ENCODE measurements at regions not wholly inside any gene's neighbourhood (a gene's known extent, or its start where the extent isn't known, plus 50 kb on each side); places are given as distances from the start of the nearest gene placed in this dataset.
"Not testable (repeated sequence)": the region's sequence is repeated elsewhere in the genome, so short reads cannot be mapped to it uniquely, and the experiment has no call there.

DNA sequence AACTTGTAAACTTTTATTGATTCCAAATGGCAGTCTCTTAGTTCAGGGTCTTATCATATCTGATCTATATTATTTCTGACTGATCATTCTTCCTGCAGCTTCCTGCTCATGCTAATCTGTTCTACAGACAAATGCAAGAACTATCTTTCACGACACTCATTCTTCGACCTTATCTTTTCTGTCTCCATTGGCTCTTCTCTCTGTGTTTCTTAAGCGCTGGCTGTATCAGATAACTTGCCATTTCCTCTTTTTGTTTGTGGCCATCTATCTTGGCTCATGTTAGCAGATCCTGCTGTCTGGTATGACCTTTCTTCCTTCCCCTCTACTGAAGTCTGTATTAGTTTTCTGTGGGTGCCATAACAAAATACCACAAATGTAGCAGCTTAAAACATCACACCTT is 230.5 kb upstream of the PUDP start:
- no peak for DNase-seq

- DNase-seq: no peak
These were observed 225.0 kb upstream of the PUDP start for GRCh38 chrX:7372825-7373525.

DNA sequence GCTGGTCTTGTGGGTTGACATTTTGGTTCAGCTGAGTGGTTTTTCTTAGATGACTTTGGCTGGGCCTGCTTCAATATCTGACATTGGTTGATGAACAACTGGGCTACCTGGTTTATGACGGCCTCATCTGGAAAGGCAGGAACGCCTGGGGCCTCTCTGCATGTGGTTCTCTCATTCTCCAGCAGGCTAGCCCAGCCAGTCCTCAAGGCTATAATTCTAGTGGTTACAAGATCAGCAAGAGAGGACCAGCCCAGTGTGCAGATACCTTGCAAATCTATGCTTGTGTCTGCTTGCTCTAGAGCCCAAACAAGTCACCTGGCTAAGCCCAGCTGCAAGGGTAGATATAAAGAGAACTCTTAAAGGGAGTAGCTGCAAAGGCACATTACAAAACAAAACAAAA is 214.2 kb upstream of the PUDP start:
- no peak for DNase-seq

- no peak for DNase-seq
These were observed 204.0 kb upstream of the PUDP start for GRCh38 chrX:7351926-7352325.

DNA sequence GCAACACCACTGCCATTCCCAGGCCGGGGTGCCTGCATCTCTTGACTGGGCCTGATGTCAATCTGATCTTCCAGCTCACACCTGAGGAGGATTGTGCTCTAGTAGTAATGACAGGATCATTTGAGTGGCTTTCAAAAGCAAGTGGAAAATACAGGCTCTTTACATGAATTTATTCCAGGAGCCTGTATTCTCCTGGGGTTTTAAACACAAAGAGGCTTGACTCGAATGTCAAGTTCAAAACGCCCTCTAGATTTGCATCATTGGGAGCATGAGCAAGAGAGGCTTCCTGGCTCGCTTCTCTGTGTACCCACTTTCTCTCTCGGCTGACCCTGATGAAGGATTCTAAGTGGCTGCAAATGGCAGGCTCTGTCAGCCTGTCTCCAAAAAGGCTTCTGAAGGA is 199.5 kb upstream of the PUDP start:
- DNase-seq: no peak

GRCh38 chrX:7346021-7346420 is 198.1 kb upstream of the PUDP start:
- DNase-seq: no peak

DNA sequence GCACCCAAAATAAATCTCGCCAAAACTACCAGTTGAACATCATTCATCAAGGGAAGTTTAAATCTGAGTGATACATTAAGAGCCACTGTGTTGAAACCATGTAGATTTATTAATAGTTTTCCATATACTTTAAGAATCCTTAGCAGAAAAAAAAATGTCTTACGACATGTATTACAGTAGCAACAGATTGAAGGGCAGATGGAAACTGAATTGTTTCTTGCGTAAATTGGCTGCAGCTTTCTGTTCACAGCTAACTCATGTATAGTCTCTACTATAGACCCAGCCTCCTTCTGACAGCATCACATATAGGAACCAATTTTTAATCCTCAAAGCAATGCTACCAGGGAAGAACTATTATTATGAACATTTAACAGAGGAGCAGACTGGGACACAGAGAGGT is 195.2 kb upstream of the PUDP start:
- no peak for DNase-seq

GRCh38 chrX:7335816-7336362 is 187.9 kb upstream of the PUDP start:
- not testable (repeated sequence) for DNase-seq

DNA sequence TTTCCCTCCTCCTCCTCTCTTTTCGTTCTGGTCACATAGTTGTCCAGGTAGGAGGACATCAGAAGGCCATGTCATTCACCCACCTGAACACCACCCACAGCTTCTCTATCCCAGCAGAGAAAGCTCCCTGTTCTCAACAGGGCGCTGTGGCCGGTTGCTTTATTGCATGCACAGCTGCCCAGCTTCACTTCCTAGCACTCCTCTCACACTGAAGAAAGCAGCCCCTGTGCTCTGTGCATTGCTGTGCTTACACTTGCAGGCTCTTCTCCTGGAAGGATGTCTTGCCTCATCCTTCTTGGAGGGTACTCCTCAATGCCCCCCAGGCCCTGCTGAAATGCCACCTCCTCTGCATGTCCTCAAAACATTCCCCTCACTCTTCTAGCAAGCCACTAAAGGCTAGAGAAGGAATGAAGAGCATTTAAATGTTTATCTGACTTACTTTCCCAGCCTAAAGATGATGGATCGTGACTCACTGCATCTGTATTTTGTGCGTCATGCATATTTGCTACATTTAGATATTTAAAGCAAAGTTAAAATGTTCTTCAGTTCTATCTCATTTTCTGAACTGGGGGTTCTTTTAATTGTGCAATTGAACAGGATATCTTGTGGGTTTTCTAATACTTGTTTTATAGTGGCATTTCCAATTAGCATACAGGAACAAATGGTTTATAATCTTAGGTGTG is 186.4 kb upstream of the PUDP start:
- no peak for DNase-seq

DNA sequence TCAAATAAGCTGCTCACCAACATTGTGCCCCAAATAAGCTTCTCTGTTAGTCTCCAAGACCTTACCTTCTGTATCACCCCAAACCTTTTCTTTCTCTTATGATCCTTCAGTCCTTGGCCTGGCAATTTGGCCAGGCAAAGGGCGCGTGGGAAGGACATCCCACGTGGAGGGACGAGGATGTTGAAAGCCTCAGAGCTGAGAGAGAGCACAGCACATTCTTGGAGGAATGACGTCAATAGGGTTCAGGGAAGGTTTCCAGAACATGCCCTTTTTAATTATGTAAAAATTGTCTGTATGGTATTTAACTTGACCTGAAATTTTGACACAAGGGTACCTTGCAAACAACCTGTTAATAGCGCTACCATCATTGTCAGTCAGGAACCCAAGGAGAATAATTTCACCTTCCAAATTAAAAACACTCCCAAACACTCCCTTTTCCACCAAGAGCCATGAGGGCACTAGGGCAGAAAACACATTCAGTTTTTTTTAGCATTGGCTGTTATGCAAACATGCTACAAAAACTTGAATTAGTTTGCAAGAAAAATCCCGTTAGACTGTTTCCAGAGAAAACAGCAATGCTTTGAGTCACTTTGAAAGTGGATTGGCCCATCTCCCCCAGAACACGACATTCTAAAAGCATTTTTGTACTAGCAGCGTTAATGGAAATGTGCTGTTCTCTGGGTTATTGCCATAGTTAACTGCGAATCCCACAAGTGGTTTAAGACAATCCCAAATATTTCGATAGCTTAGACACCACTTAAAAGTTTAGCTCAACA is 183.2 kb upstream of the PUDP start:
- peak in 2 of 14 donors; percentile 1 for DNase-seq

DNA sequence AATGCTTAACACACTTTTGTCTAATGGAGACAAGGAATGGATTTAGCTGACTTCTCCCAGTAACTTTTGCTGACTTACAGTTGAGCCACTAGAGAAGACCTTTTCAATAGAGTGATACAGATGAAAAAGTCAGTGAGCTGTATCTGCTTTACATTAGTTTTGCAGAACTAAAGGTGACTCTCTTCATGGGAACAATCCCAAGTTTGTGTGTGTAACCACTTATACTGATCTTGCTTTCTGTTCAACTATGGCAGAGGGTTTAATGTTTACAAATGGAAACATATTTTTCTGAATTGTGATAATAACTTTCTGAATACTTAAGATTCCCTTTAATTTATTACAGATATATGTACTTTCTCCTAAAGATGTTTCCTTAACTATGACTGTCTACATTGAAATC is 182.6 kb upstream of the PUDP start:
- DNase-seq: no peak

- DNase-seq: no peak
These were observed 170.7 kb upstream of the PUDP start for GRCh38 chrX:7318661-7319060.

DNA sequence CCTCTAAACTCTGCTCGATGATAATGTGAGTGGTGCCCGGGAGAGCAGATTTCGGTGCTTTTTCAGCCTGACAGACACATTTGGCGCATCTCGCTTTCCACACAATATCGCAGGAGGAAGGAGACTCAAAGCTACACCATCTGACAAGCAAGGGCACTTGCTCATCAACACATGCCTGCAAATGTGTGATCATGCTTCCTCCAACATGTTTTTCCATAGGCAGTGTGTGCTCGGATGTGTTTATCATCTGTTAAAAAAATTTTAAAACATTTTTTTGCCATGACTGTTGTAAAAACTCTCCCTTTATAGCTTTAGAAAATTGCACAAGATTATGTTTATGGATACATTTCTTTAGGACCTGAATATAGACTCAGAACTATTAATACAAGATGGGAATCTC is 170.3 kb upstream of the PUDP start:
- no peak for DNase-seq

DNA sequence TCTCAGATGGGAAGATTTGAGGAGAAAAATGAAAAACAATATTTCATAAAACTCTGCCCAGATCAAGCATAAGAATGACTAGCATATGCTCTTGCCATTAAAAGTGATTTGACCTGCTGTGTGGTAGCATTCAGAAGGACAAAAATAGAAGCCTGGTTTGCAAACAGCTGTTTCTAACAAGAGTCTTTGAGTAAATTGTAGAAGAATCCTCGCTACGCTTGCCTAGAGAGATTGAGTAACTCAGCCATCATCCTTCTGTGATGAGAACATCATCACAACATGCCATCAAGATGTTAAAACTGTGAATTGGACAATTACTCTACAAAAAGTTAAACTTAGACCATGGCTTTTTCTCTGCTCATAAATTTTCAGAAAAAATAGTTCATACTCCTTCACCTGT is 168.9 kb upstream of the PUDP start:
- DNase-seq: no peak

- no peak for DNase-seq
These were observed 168.3 kb upstream of the PUDP start for GRCh38 chrX:7316280-7316679.

GRCh38 chrX:7314425-7314824 is 166.5 kb upstream of the PUDP start:
- DNase-seq: no peak

DNA sequence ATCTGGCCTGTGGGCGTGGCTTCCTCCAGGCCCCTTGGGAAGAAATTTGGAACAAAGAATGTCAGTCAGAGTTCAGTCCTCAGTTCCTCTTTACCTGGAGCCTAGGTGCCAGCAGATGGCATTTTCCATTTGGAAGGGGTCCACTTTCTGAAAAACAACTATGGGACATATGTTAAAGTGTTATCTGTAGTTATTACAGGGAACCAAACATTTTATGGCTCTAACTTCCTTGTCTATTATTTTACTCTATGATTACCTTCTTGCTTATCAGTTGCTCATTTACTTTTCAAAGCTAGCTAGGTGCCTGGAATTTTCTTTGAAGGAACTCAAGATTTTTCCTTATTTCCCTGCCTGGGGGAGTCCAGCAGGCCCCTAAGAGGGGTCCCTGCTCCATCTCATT is 159.8 kb upstream of the PUDP start:
- DNase-seq: no peak

DNA sequence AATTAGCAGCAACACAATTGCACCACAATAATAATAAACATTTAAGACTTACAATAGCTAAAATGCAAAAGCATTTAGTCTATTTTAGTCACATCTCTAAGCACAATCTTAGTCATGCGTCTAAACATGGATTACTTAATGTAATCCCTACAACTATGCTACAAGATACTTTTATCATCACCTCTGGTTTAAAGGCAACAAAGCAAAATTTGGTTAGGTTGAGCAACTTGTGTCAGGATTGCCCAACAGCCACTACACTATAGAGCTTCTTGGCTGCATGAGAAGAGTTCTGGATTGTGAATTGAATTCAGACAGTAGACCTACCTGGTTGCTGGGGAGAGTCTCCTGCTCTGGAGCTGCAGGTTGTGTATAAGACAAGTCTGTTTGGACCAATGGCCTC is 146.5 kb upstream of the PUDP start:
- DNase-seq: no peak

DNA sequence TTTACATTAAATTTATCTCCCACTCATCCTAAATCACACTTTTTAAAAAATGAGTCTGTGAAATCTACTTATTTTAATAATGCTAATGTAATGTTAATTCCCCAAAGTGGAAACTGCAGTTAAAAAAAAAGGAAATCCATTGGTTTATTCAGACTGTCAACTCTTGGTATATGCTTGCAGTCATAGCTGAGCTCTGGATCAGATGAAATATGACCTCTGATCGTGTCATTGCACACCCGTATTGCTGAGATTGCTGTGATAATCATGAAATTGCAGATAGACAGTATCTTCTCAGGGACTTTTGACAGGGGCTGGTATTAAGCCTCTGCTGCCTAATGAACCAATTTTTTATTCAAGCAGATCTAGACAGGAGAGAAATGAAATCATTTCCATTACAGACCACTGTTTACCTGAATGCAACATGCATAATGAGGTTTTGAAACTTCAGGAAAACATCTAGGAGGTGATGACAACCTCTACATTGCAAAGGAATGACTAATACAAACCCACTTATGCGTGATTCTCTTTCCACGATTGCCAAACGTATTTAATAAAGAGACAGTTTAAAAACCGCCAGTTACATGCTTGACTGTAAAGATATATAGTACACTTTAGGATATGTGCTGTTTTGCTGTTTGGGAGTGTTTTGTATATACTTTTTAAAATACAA is 138.3 kb upstream of the PUDP start:
- no peak for DNase-seq

DNA sequence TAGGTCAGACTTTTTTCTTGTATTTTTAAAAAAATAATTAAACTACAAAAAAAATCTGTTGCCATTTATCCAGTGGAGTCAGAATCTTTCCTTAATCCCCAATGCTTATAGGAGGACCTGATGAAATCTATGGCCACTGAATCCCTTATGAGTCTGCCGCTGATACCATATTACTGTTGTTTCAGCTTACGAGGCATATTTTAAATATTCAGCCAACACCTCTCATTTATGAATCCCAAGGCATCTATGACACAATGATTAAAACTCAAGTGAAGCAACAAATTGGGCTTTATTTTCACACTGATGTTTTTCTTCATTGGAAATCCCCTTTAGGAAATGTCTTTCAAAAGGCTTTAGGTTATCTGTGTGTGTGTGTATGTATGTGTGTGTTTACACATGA is 137.8 kb upstream of the PUDP start:
- DNase-seq: no peak

DNA sequence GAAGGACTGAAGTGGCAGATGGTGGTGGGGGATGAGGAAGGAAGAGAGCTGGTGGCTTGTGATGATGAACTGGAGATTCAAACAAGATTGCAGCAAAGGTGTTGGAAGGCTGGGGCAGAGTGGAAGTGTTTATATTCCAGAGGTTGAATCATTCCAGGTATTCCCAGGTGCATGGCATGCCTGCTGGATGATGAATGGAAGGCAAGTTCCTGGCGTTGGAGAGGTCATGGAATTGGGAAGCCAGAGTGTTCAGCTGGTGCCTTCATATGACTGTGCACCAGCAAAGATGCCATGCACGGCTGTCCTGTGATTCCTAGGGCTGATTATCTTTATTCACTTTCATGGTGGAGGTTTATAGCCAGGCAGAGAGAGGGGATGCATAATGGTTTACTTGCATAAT is 135.8 kb upstream of the PUDP start:
- DNase-seq: no peak

GRCh38 chrX:7280520-7280919 is 132.6 kb upstream of the PUDP start:
- no peak for DNase-seq

GRCh38 chrX:7272346-7272745 is 124.4 kb upstream of the PUDP start:
- DNase-seq: no peak

All from C1 segment of cervical spinal cord (tissue), 14 donors.